Fibroblast of peridontal ligament (primary cell): ENCODE measurements at regions not wholly inside any gene's neighbourhood (a gene's known extent, or its start where the extent isn't known, plus 50 kb on each side); places are given as distances from the start of the nearest gene placed in this dataset.
A peak's percentile ranks its signal among the peaks of the same experiment; 100 is the strongest.

Experiments used
- DNase-seq: peaks from one replicate; pipeline ENCODE4 v3.0.0-alpha.2; 2010; ENCODE audit errors: extremely low read depth

GRCh38 chr5:54680998-54681397 is 163.4 kb downstream of the SNX18 start:
- DNase-seq, result no peak

GRCh38 chr5:54679686-54680085 is 162.1 kb downstream of the SNX18 start:
- DNase-seq, result no peak

- no peak for DNase-seq
These were observed 161.2 kb downstream of the SNX18 start for GRCh38 chr5:54678737-54679136.

GRCh38 chr5:54676481-54677340 is 159.2 kb downstream of the SNX18 start:
- DNase-seq, result peak; percentile 44

DNA sequence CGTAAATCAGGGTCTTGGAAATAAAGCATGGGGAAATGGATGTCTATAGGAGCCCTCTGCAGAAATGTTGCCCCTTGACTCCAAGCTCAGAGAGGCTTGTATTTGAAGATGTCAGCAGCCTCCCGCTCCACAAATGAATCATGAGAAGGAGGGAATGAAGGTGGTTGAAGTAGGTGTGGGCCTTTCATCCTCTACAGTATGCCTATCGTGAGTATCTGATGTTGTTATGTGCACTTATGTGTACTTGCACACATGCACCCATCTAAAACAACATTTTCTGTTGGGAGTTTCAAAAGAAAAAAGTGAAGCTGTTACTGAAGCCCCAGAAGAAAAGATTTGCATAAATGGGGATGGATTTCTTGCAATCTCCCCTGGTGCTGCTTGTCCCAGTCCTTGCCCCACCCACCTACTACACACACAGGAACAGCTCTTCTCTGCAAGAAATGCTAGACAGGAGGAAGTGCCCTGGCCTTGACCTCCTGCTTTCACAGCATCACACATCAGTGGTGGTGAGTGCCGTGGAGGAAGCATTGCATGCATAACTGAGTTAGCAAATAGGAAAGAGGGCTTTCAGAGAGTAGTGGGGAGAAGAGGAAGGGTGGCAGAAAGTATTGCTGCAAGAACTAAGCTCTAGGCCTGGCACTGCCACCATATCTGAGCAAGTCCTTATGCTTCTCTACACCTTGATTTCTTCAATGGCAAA is 156.1 kb downstream of the SNX18 start:
- DNase-seq, result no peak

DNA sequence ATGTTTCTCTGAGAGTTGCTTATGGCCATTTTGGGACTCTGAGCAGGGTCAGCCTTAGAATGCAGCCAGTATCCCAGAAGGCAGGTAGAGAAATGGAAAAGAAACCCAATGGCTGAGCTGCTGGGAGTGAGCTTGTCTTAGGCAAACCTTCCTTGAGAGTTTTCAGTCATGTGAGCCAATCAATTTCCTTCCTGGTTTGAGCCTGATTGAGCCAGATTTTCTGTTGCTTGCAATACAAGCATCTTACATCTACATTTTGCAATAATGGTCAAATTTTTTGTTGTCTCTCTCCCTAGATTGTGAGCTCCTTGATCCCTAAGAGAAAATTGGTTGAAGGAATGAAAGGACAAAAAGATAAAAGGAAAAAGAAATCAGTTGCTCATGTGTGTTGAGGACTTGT is 155.3 kb downstream of the SNX18 start:
- no peak for DNase-seq

DNA sequence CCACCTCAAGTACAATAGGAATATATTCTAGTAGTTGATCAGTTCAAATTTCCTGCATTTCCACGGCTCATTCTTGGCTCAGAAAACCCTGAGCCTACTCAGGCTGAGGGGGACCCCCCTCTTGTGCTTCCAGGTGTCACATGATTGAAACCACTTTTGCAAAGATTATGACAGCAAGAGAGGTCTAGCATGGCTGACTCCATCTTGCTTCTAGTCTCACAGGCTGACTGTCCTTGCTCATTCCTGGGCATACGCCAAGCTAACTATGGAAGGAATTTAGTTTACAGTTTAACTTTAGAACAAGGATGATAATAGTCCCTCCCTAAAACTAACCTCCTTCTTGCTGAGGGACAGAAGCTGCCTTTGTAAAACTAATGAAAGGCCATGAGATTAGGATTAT is 154.1 kb downstream of the SNX18 start:
- peak; percentile 47 for DNase-seq

DNA sequence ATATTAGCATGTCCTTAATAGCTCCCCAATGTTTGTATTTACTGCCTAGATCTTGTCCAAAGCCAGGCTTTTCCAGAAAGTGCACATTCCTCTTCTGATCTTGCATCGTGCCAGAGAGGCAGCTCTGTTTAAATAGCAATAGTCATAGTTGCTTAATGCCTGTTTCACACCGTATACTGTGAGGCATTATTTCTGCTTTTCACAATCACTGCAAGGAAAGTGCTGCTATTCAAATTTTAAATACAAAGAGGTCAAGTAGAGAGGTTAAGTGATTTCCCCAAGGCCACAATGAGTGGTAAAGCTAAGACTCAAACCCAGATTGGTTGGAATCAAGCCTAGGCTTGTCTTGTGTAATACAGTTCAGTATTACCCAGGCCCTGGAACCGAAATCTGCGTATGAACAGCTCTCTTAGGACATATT is 153.6 kb downstream of the SNX18 start:
- peak; percentile 97 for DNase-seq

DNA sequence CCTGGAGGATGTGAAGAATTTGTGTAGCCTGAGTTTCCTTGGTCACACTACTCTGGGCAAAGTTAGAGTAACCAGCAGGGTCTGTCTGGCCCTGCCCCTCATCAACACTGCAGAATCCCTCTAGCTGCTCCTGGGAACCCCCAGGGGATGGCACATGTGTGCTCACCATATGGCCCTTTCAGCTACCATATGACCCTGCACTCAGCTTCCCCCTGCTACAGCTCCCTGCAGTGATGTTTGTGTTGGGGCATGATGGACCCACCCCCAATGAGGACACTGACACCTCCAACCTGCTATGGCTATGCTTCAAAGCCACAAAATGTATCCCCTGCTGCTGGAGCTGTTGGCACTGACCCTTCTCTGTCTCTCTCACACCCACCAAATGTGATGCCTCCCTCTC is 152.7 kb downstream of the SNX18 start:
- DNase-seq, result no peak

GRCh38 chr5:54669845-54670244 is 152.3 kb downstream of the SNX18 start:
- DNase-seq, result peak; percentile 41

- peak; percentile 94 for DNase-seq
These were observed 151.7 kb downstream of the SNX18 start for GRCh38 chr5:54669285-54669684.

GRCh38 chr5:54668096-54668495 is 150.5 kb downstream of the SNX18 start:
- no peak for DNase-seq

DNA sequence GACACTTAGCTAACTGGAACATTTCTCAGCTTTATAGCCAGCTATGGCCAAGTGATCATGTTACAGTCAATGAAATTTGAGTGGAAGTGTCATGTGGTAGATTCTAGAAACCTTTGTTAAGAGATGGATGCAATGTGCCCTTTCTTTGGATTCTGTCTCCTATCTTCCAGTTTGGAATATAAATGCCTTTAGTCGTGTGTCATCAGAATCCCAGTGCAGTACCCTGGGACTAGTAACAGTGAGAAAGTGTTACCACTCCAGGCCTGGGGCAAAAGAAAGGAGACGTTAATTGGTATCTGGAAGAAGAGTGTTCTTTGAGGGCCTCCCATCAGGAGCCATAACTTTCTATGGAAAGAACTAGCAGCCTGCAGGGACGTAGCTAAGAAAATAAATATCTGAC is 149.6 kb downstream of the SNX18 start:
- DNase-seq, result no peak

GRCh38 chr5:54663866-54664265 is 146.3 kb downstream of the SNX18 start:
- DNase-seq, result peak; percentile 99

- no peak for DNase-seq
These were observed 143.6 kb downstream of the SNX18 start for GRCh38 chr5:54661111-54661510.

GRCh38 chr5:54659700-54660131 is 142.2 kb downstream of the SNX18 start:
- peak; percentile 81 for DNase-seq

GRCh38 chr5:54658010-54658409 is 140.5 kb downstream of the SNX18 start:
- peak; percentile 75 for DNase-seq

DNA sequence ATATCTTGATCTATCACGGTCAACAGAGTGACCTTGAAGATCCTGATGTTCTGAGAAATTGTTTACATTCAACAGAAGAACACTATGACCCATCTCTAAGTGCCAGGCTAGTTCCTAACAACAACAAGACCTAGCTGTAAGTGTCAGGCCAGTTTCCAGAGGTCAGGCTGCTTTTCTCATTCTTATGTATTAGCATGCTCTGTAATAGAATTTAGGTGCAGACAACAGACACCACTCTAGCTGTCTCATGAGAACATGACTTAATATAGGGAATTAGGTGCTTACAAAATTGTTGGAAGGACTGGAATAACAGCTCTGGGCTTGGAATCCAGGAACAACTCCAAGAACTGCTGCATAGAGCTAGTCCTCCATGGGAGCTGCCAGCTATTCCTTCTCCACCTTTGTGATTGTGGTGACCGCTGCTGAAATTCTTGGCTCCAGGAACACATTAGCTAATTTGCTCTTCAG is 138.7 kb downstream of the SNX18 start:
- DNase-seq, result no peak

DNA sequence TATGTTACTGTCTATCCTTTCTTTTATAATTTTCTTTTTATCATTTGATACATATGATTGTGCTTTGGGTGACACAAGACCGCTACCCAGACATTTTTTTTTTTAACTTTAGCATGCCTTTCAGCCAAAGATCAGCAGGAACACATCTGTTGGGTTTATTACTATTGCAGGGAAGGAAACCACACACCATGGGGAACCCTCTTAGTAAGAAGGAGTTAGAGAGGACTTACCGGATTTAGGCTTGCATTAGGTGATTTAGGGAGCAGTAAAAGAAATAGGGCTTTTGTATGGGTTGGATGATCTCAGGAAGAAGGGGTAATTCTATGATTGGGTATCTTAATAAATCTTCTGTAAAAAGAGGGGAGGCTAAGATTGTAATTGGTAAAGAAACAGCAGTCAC is 138.2 kb downstream of the SNX18 start:
- DNase-seq, result no peak

- no peak for DNase-seq
These were observed 137.7 kb downstream of the SNX18 start for GRCh38 chr5:54655266-54655665.

- DNase-seq, result peak; percentile 49
These were observed 136.5 kb downstream of the SNX18 start for GRCh38 chr5:54653956-54654614.

DNA sequence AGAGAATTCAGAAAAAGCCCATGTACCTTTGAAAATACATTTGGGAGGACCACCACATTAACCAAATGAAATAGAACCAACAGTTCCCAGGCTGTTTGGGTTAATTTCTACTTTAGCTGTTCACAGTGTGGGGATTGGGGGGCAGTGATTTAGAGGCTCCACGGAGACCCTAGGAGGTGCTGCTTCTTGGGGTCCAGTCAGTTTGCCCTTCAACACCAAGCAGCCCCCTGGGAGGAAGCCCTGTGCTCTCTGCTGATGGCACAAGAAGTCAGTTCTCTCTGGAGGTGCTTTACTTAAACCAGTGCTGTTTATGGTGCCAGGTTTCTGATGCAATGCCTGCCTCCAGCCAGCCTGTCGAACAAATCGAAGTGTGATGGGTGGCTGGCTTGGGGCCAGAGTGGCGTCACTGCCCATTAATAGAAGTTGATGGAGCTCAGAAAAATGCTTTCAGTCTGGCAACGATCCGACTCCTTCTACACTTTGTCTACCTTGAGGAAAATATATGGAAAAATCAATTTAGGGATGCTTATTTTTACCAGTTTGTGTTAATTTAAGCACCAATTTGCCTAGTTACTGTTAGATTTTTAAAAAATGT is 134.0 kb downstream of the SNX18 start:
- peak; percentile 52 for DNase-seq
